Stimulated activated CD8-positive, alpha-beta memory T cell treated with anti-CD3 and anti-CD28 coated beads, Interleukin-12 subunit alpha, Interleukin-12 subunit beta, amount 100 ng/mL, for 24 hours (primary cell): ENCODE measurements at regions not wholly inside any gene's neighbourhood (a gene's known extent, or its start where the extent isn't known, plus 50 kb on each side); places are given as distances from the start of the nearest gene placed in this dataset.

Experiments used
- DNase-seq: peaks from one replicate; pipeline ENCODE4 v3.0.0-alpha.2; 2020; ENCODE audit errors: extremely low read depth

GRCh38 chr13:76094645-76095044 lies 458.5 kb downstream of the LMO7 start:
- no peak for DNase-seq

DNA sequence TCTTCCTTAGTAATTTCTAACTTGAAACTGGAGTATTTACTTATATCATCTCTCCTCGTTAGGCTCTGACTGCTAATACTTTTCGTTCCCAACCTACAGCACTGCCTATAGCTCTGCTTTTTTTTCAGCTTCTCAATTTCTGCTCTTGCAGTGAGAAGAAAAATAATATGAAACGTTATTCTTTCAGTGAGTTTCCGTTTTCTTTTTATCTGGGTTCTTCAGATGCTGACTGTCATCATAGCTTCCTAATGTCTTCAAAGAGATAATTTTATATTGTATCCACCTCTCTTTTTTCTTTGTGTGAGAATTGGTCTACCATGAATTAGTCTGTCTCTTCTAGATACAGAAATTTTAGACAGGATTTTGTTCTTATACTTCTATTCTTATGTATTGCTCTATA lies 454.9 kb downstream of the LMO7 start:
- DNase-seq: no peak

- no peak for DNase-seq
Observed at GRCh38 chr13:76086729-76087128, 450.6 kb downstream of the LMO7 start.

DNA sequence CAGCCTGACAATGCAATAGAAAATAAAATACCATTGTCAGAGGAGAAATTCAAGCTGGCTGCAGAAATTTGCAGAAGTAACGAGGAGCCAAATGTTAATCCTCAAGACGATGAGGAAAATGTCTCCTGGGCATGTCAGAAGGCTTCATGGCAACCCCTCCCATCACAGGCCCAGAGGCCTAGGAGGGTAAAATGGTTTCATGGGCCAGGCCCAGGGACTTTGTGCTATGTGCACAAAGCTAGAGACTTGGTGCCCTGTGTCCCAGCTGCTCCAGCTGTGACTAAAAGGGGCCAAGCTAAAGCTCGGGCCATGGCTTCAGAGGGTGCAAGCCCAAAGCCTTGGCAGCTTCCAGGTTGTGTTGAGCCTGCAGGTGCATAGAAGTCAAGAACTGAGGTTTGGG lies 431.7 kb downstream of the LMO7 start:
- DNase-seq: no peak

GRCh38 chr13:76053181-76053580 lies 417.1 kb downstream of the LMO7 start:
- no peak for DNase-seq

DNA sequence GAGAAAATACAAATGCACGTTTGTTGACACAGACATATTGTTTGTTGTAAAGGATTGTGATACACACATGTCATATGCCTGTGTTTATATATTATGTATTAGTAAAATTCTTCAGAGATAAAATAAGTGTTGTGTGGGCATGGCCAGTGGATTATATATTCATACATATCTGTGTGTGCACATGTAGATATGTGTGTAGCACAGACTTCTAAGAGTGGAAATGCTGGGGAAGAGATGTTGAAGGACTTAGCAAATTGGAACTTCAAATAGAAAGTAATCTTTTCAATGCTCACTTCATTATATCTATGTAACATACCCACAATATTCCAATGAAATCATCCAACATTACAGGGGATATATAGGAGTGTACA lies 413.2 kb downstream of the LMO7 start:
- DNase-seq: no peak

DNA sequence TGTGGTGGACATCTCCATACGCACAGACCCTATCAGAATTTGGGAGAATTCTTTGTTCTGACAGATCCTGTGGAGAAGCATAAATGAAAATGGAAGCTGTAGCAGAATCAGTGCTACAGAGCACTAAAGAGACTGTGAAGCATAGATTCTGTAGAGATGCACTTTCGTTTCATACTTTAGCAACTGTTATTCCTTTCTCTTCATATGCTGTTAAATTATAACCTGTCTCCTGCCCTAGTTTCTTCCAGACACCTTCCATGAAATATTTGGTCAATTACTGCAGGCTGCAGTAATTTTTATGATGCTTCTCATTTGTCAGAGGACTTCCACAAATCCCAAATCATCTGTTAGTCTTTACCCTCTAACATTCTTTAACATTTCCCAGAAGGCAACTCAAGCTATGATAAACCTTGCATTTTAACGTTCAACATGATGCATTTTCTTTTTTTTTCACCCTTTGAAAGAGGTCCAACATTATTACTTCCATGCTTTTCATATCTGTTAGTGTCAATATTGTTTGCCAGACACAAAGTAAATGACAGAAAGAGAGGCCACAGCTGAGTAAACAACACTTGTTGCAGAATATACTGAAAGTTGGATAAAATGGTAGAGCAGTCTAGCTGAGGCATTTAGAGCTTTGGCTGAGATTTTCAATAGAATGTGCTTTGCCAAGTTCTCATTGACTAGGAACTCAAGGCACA lies 412.7 kb downstream of the LMO7 start:
- DNase-seq: no peak

DNA sequence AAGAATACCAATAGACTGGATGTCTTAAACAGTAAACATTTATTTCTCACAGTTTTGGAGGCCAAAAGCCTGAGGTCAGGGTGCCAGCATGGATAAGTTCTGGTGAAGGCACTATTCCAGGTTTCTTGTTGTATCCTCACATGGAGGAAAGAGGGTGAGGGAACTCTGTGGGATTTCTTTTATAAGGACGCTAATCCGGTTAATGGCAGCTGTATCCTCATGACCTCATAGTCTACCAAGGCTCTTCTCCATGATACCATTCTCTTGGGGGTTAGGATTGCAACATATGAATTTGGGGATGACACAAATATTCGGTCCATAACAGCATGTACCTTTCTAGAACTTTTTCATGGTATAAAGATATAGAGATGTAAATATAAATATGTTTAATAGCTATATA lies 412.0 kb downstream of the LMO7 start:
- no peak for DNase-seq

DNA sequence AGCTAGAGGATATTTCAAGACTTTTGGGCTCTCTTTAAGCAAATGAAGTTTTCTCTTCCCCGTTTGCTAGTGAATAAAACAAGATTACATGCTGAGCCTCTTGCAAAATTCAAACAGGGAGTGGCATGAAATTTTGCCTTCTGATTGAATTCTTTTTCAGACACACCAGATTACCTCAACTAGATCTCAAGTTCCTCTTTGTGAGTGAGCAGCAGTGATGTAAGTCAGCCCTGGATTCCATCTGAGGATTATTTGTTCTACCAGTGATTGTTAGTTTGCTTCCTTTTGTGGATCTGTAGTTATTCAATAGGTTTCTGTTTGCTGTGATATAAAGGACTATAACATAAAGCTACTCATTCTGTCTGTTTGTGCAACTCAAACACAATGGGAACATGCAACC lies 407.7 kb downstream of the LMO7 start:
- DNase-seq: no peak

DNA sequence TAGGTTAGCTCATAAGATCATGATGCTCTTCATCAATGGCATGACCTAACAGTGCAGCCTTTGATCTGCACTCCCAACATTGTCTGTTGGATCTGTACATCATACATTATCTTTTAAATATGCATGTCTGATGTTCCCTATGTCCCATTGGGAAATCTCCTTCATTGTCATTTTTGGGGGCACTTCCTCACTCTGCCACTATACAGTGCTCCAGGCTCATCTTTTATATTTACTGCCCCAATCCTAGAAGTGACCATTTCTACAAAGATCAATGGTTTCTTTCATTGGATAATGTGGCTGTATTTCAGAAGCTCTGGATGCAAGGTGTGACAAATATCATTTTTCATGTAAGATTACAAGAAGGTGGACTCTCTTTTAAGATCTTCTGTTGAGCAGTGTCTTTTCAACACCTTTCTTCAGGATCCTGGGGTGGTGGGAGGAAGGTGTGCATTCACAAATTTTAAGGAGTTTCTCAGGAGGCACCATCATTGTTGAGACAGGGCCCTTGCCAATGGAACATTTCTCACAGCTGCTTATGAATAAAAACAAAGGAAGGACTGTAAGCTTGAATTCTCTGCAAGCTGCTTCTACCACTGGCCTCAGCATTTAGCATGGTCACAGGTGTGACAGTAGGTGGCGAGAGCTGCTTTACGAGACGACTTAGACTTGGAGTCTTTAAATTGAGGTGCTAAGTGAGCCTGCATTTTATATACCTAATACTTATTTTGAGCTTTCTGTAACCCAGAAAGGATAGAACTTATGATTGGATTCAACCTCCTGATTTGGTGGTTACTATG lies 403.0 kb downstream of the LMO7 start:
- DNase-seq: no peak

- DNase-seq: no peak
Observed at GRCh38 chr13:76036176-76036575, 400.0 kb downstream of the LMO7 start.

DNA sequence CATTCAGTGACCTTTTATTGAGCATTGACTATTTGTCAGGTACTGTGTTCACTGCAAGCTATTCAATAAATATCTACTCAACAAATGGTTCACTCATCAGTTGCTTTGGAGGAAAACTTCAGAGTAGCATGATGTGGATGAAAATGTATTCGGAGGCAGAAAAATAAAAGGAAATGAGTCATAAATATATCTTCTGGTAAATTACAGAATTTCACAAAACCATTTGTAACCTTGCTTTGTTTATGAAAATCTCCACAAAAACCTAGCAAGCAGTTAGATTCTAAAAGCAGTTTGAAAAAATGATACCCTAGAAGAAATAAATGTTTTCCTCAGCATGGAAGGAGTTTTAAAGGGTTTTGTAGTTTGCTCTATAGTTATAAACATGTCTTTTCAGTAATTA lies 399.6 kb downstream of the LMO7 start:
- DNase-seq: no peak

DNA sequence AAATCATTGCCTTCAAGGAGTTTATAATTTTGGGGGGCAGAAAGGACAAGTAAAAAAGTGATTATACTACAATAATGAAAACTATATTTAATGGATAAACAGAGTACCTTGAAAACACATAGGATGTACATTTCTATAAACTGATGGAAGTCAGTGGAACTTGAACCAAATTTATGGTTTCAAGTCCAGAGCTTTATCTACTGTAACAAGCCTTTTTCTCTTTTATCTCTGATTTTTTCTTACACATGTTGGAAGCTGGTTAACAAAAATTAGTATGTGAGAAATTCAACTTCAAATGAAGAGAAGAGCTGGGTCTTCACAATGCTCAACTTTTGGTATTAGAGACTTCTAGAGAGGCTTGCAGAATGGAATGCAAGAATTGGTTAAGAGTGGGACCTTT lies 393.6 kb downstream of the LMO7 start:
- DNase-seq: no peak

DNA sequence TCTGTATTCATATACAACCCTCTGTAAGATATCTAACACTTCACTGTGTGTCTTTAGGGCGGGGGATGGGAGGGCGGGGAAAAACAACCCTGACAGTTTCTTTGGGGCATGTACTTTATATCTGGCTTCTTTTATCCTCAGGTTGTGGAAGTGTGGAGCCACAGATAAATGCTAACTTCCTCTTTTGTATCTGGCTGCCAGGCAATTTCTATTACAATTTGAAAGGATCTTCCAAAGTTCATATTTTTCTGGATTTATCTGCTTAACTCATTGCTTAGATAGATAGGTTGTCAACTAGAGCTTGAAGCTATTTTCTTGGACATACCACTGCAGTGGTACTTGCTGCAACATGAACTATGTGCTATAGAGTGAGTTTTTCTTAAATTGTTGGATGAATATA lies 393.0 kb downstream of the LMO7 start:
- DNase-seq: no peak

- no peak for DNase-seq
Observed at GRCh38 chr13:76027131-76027530, 391.0 kb downstream of the LMO7 start.

- DNase-seq: no peak
Observed at GRCh38 chr13:76025392-76025791, 389.3 kb downstream of the LMO7 start.

DNA sequence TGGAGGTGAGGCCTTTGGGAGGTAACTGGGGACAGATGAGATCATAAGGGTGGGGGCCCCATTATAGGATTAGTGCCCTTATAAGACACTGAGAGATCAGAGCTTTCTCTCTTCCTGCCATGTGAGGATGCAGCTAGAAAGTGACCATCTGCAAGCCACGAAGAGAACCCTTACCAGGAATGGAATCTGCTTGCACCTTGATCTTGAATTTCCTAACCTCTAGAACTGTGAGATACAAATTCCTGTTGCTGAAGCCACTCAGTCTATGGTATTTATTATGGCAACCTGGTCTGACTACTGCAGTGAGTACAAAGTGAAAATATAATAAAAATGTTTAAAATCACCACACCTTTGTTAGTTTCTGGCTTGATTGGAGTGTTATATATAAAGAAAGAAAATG lies 388.0 kb downstream of the LMO7 start:
- no peak for DNase-seq

DNA sequence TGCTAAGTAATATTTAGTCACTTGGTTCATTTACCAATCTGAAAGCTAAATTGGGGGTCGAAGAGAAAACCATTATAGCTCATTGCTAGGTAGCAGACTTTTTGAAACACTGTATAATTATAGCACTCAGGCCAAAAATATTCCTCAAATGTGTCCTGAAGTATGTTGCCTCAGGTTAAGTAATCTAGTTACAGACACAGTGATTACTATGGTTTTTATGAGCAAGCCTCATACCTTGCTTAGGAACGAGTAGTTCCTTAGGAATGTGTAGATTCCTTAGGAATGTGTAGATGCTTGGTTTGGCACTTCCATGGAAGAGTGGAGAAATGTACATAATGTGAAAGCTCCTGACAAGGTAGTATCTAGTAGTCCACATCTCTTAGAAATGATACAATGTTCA lies 387.5 kb downstream of the LMO7 start:
- DNase-seq: no peak

- no peak for DNase-seq
Observed at GRCh38 chr13:76020421-76020955, 384.4 kb downstream of the LMO7 start.

- DNase-seq: no peak
Observed at GRCh38 chr13:76019421-76020044, 383.4 kb downstream of the LMO7 start.

GRCh38 chr13:76017861-76018556 lies 381.9 kb downstream of the LMO7 start:
- DNase-seq: no peak

- DNase-seq: no peak
Observed at GRCh38 chr13:76016799-76017400, 380.8 kb downstream of the LMO7 start.
